ENCODE measurements at regions not wholly inside any gene's neighbourhood (a gene's known extent, or its start where the extent isn't known, plus 50 kb on each side); places are given as distances from the start of the nearest gene placed in this dataset.

DNA sequence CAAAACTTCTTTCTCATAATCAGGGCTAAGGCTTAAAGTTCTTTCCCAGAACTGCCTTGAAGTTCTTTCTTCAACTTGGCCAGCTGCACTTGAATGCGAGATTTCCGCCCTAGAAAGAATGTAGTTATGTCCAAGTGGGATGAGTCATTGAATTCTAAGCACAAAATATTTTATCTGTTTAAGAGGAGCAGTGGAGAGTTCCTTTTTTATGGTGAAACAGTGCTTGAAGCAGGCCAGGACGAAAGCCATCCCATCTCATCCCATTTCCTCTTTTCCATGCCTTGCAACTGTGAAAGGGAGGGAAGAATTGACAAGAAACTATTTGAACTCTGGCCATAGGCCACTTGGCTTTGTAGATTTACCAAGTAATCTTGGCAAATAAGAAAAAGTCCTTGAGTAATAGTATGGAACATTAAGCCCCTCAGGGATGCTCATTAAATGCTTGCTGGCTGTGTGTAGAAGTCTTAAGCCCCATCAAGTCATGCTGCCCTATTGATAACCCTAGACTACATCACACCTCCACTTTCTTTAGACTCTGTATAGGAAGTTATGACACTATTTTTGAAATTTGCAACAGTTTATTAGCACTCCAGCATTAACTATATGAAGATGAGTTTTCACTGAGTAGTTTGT, 174.5 kb downstream of the KCTD12 start:
- DNase-seq (ENCODE audit: low read depth, low spot score): peak; percentile 83

DNA sequence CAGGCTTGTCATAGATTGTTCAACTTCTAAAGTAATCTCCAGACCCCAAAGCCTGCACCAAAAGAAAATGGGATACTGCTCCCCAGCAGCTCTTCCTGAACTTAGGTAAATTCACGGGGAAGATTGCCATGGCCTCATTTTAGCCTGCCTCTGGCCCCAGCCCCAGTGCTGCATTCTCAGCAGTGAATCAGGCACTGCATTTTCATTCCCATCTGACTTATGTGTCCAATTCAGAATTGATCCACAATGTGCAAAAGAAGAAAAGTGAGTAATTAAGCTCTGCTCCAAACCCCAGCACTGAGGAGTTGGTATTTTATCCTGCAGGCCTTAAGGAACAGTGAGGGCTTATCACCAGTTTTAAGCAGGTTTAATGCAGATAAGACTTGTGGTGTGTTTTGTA, 176.4 kb downstream of the KCTD12 start:
- no peak for DNase-seq (ENCODE audit: low read depth, low spot score)

DNA sequence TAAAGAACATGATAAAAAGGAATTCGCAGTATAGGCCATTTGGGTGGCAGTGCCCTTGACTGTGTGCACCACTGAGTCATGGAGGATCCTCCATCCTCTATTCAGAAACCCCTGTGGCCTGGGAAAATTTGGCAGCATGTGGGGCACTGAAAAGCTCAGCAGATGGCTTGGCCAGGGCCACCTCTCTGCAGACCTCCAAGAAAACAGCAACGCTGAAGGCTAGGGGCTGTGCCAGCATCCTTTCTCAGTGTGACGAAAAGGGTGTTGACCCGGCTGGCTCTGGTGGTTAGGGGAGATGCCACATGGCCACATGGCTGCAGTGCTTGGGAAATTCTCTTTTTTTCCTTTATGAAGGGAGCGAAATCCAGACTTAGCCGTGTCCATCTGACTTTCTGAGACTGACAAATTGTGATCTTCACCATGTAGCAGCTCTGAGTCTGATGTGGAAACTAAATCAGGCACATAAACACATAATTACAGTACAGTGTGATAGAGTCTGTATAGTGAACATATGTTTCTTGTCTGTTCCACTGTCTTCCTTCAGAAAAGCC, 178.0 kb downstream of the KCTD12 start:
- DNase-seq (ENCODE audit: low read depth, low spot score): no peak

DNA sequence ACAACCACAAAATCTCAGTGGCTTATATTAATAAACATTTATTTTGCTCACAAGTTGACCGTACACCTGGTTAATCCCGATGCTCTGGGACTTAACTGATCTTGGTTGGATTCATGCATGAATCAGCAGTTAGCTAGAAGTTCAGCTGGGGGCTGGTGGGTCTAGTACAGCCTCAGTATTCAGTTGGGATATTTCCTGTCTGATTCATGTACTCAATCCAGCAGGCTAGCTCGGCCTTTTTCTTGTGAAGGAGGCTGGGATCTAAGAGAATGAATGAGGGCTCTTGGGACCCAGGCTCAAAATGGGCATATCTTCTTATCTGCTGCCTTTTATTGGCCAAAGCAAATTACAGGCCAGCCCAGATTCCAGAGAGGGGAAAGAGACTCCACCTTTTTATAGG, 178.8 kb downstream of the KCTD12 start:
- DNase-seq (ENCODE audit: low read depth, low spot score): no peak

DNA sequence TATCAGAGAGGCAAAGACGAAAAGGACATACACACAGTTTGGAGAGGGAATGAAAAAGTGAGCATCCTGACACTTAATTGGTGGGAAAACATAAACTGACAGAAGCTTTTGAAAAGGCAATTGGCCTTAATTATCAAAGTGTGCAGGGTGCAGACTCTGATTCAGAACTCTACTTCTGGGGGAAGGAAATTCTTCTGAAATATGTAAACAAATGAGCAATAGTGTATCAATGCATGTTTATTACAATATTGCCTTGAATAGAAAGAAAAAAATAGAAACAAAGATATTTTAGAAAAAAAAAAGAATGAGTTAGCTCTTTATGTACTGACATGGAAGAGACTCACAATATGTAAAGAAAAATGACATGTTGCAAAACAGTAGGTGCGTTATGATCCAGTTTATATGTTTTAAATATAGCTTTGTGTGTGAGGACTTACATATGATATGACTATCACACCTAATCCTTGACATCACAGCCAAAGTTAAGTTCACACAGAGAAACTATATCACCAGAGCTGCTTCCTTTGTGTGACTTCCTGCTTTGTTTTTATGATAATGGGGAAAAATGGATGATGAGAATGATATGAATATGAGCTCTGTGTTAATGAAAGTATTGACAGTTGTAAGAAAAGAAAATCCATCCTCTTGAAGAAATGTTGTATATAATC, 182.4 kb downstream of the KCTD12 start:
- DNase-seq (ENCODE audit: low read depth, low spot score): no peak

DNA sequence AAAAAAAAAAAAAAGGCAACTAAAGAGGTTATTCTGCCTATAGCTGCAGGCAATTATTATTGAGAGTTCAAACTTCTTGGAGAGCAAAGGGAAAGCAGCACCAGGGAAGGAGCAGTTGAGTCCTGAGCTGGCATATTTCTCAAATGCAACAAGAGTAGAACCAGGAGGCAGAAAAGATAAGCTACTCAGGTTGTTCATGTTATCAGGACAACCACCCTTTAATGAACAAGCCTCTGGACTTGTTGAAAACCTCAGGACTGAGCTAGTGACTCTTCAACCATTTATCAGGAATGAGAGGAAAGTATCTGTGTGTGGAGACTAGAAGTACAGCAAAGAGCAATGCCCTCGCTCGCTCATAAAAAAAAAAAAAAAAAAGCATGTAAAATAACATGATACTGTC, 183.0 kb downstream of the KCTD12 start:
- DNase-seq (ENCODE audit: low read depth, low spot score): no peak

DNA sequence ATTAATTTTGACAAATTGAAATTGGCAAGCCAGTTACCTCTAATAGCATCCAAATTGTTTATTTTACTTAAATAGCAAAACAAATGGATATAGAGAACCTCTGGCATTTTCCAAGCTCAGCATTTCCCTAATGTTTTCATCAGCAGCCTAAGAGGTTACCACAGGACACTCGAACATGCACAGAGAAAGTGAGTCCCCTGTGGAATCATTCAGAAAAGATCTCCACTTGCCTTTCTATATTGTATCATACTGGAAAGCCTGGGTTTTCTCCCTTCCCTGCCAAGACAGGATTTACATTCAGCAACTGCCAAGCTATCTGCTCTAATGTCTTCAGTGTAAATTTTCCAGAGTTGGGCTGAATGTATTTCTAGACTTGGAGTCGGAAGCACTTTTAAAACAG, 188.9 kb downstream of the KCTD12 start:
- DNase-seq (ENCODE audit: low read depth, low spot score): no peak

DNA sequence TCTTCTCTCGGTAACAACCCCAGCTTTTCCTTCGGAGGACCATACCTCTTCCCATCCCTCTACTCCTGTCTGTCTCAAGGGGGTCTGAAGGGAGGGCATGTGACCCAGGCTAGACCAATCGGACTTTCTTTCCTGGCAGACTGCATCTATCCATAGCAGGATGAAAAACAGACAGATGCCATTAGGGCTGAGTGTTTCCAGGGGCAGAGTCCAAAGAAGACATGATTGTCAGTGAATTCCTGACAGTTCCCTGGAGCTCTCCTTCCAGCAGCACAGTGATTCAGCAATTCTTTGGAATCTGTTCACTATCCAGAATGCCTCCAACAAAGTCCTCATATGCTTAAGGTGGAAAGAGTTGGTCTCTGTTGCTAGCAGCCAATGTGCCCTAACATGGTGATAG, 189.8 kb downstream of the KCTD12 start:
- DNase-seq (ENCODE audit: low read depth, low spot score): no peak

DNA sequence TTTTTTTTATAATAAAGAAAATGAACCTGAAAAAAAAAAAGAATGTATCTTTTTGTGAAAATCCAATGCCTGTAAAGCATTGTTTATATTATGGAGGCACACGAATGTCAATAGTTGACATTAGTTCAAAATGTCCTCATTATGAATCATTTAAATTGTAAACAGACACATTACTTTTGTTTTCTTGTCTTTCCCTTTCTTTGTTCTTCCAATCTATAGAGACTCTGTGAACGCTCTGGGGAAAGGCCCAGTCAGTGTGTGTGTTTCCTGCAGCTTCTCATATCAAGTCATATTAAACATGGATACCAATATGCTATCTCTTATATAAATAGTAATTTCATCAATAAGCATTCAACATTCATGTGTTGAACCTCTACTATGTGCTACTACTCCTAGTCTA, 193.1 kb downstream of the KCTD12 start:
- no peak for DNase-seq (ENCODE audit: low read depth, low spot score)

DNA sequence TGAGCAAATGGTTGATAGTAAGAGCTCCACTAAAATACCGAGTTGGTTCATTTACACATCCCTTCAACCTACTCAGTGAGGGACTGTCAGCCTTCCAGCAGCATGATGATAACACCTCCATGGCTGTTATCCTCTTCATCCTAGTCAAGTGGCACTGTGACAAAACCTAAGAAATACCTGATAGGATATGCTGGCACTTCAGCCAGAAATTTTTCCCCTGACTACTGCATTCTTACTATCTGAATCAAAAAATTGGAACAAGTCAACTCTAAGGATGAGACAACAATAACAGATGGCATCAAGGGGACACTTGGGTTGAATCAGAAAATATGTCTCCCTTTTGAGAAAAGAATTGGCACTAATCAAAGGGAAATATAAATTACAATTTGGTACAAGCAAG, 193.9 kb downstream of the KCTD12 start:
- no peak for DNase-seq (ENCODE audit: low read depth, low spot score)

DNA sequence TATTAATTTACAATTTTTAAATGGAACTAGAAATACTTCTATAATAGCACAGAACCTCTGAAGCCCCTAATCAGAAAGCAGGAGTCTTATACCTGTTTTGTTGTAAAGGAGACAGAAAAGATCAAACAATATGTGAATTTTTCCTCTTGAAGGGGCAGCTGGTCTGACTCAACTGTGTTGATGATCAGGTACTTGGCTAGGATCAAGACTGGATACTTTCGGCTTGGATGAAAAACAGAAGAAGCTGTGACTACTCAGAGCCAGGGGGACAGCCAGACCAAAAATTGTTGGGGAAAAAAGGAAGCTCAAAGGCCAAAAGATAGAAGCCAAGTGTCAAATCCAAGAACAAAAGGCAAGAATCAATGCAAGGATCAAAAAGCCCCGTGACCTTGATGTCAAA, 195.6 kb downstream of the KCTD12 start:
- no peak for DNase-seq (ENCODE audit: low read depth, low spot score)

DNA sequence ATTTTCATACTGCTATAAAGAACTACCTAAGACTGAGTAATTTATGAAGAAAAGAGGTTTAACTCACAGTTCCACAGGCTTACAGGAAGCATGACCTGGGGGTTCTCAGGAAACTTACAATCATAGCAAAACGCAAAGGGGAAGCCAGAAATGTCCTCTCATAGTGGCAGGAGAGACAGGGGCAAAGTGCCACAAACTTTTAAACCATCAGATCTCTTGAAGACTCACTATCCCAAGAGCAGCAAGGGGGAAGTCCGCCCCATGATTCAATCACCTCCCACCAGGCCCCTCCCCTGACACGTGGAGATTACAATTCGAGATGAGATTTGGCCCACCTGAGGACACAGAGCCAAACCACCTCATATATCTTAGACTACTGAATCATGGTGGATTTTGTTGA, 198.7 kb downstream of the KCTD12 start:
- no peak for DNase-seq (ENCODE audit: low read depth, low spot score)

DNA sequence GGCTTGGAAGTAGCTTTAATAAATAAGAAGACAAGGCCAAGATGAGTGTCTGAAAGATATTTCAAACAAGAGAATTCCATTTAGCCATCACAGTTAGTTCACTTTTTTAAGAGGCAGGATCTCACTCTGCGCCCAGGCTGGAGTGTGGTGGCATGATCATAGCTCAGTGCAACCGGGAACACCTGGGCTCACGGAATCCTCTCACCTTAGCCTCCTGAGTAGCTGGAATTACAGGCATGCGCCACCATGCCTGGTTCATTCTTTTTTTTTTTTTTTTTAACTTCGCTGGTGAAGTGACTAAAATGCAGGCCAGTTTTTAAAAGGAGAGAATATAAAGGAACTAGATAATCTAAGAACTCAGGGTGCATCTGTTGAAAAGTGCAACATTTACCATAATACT, 200.3 kb downstream of the KCTD12 start:
- no peak for DNase-seq (ENCODE audit: low read depth, low spot score)

DNA sequence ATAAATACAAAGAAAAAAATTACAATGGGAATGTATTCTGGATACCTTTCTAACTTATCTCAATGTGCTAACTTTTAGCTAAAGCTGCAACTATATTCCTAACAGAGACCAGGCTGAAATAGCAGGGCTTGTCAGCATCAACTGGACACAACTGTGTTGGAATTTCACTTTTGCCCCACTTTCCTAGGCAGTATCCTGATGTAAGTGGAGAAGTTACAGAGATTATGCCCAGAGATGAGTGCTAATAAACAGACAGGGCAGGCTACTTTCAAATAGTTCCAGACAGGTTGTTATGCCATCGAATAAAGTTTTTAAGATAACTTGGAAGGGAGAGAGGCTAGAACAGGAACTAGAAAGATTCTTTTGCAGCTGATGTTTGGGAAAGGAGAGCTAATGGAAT, 201.9 kb downstream of the KCTD12 start:
- DNase-seq (ENCODE audit: low read depth, low spot score): no peak

DNA sequence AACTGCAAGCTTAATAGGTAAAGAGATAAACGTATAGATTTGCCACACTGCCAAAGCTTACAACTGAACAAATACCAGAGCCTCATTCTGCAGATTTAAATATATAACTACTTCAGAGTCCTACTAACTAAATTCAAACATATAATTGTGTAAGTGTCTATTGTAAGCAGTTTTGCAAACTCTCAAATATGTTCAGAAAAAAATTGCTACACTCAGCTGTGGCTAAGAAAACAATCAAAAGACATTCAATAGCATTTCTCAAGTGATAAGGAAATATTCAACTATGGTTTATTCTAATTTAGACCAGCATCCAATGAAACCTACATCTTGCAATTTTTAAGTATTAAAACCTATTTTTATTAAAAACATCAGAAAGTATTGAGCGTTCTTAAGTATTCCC, 202.4 kb downstream of the KCTD12 start:
- DNase-seq (ENCODE audit: low read depth, low spot score): no peak

DNA sequence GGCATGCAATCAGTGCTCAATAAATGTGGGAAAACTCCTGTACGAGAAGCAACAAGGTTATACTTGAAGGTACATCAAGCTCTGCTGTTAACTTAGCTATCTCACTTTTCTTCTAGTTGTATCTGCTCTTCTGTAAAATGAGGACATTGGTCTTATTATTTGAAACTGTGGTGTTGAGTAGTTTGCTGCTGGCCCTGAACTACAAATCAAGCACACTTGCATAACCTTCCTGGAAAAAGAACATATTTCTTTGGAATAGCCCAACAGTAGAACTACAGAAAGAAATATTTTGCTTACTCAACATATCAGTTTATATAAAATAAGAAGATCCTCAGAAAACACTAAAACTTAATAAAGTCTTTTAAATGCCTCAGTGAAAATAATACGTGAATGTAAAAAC, 203.0 kb downstream of the KCTD12 start:
- DNase-seq (ENCODE audit: low read depth, low spot score): no peak

DNA sequence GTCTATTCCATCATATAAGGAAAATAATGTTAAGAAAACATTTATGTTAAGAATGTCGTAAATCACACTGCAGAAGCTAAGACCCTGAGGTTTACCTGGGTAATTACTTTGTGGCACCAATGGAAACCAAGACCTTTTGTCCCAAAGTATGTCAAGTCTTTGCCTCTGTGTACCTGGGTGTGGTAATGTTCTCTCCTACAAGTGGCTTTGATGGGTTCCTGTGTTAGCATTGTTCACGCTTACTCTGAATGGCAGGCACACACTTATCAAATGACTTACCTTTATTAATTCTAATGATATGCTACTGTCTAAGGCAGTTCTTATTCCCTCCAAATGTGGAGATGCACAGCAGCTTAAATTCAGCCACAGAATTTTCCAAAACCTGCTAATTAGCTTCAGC, 206.1 kb downstream of the KCTD12 start:
- no peak for DNase-seq (ENCODE audit: low read depth, low spot score)

DNA sequence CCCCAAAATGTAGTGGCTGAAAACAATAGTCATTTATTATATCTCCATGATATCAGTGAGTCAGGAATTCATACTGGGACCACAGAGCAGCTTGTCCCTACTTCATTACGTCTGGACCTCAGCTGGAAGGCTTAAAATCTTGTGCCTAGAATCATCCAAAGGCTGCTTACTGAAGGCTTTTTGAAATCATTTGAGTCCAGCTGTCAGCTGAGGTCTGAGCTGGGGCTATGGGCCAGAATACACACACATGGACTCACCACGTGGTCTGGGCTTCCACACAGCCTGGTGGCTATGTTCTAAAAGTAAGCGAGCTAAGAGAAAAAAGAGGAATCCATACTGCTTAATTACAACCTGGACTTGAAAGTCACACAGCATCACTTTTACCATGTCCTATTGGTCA, 209.2 kb downstream of the KCTD12 start:
- no peak for DNase-seq (ENCODE audit: low read depth, low spot score)

DNA sequence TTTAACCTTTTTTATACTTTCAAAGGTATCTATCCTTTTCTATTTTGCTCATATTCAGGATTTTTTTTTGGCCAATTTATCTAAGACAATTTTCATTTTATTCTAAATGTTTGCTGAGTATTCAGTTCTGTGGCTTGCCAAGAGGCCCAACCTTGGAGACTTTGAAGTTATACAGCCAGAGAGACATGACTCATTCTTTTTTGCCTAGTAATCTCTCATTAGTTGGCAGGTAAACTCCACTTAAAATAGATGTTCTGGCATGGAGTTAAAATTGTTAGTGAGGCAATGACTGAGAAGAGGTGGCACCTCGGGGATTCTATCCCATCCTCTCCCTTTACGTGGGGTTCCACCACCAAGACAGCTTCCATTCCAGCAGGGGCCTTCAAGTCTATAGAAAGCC, 213.8 kb downstream of the KCTD12 start:
- no peak for DNase-seq (ENCODE audit: low read depth, low spot score)

DNA sequence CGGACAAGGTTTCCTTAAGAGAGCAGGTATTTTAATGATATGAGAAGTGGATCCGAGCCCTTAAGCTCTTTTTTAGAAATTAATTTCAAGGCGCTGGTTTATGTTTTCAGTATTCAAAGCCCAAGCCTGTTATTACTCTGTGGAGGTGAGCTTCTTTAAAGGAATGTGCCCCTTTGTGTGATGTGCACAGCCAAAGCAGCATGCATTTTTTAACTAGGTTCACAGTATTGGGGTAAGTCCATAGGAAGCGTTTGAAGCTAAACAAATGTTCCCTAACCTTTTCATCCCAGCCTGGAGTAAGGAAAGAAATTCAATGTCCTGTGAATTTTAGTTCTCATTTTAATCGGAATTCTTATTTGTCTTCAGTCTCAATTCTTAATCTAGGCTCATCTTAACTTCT, 217.5 kb downstream of the KCTD12 start:
- DNase-seq (ENCODE audit: low read depth, low spot score): no peak

DNA sequence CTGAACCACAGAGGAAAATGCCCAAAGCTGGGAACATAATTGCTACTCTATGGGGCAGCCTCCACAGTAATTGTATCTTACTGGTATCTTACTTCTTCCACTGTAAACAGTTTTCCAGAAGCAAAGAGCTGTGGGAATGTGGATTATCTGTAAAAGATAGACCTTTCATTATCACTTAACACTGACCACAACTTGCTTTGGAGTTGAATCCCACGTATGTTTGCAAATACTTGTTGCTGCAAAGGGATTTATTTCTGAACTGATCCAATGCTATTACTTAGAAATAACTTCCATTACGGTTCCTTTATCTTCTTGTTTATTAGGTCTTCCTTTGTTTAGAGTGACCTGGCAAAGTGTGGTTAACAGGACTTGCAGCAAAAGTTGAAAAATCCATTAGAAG, 218.1 kb downstream of the KCTD12 start:
- DNase-seq (ENCODE audit: low read depth, low spot score): no peak

DNA sequence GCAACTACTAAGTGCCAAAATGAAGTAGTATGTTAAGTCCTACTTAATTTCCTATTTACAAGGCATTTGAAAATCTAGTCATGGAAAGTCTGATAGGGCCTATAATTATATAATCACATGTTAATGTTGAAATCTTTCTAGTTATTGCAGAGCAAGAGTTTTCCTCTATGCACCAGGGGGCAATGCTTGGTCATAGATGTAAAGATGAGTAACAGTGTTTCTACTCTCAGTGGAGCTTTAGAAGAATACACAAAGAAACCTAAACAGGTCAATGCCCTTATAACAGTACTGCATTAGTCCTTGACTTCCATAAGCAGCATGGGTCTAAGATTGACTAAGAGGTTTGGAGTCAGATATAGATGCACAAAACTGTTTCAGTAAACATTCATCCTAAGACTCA, 218.7 kb downstream of the KCTD12 start:
- DNase-seq (ENCODE audit: low read depth, low spot score): peak; percentile 64

DNA sequence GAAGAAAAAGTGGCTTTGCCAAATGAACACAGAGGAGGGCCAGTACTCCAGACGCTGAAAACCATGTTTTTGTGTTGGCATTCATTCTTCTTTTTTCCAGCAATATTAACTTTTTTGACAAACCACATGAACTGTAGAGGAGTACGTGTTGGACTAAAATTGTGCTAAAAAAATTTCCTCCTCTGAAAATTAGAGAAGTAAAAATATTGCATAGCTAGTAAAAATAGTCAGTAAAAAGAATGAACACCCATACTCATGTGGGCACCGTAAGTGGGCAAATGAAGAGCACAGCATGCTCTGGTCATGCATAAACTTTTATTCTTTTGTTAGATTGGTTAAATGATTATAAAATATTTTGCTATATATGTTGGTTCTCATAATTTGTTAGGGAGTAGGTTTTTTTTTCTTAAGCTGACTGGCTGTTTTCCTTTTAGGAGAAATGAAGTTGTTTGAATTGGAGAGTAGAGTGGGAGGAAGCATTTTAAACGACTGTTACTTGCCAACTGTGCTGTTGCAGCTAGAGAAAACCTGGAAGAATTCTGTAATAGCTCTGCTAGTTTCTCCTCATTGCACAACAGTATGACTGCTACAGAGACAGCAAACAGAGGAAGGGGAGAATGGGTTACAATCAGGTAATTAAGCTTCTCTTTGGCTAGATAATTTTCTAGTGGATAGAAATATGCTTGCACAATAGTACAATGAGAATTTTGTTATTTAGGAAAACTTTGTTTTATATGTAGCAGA, 222.4 kb downstream of the KCTD12 start:
- no peak for DNase-seq (ENCODE audit: low read depth, low spot score)
